Stimulated activated CD4-positive, alpha-beta T cell treated with anti-CD3 and anti-CD28 coated beads, Interleukin-12 subunit alpha, Interleukin-12 subunit beta, amount 100 ng/mL, for 4 hours (primary cell): ENCODE measurements at regions not wholly inside any gene's neighbourhood (a gene's known extent, or its start where the extent isn't known, plus 50 kb on each side); places are given as distances from the start of the nearest gene placed in this dataset.

Experiments
- DNase-seq: peaks from one replicate; pipeline ENCODE4 v3.0.0-alpha.2; 2020

DNA sequence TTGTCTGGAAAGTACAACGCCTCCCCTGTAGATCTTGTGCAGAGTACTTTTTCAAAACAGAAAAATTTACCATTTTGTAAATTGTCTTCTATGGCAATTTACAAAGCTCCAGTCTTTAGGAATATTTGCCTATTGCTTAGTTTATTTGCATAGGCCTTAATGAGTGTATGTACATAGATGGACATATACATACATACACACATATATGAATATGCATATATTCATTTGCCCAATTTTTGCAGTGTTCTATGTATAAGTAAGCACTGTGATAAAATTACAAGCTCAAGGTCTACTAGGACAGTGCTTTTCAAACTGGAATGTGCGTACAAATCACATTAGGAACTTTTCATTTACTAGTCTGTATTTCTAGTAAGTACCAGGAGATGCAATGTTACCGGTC lies 301.3 kb upstream of the SMARCA2 start:
- DNase-seq = no peak

DNA sequence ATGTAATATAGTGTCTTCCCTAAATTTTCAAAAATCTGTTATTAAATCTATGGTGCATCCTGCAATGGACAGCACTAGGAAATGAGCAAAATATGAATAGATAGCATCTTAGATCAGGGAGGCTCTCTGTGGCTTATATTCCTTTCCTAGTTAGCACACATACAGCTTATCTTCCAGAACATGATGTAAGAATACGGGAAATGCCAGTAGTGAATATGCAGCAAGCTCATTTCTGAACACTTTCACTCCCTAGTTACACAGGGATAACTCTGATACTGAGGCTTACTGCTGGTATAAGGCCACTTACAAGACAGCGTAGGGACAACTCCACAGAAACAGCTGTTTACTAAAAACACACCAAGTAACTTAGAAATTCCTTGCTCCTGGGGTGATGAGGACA lies 297.3 kb upstream of the SMARCA2 start:
- DNase-seq = no peak

DNA sequence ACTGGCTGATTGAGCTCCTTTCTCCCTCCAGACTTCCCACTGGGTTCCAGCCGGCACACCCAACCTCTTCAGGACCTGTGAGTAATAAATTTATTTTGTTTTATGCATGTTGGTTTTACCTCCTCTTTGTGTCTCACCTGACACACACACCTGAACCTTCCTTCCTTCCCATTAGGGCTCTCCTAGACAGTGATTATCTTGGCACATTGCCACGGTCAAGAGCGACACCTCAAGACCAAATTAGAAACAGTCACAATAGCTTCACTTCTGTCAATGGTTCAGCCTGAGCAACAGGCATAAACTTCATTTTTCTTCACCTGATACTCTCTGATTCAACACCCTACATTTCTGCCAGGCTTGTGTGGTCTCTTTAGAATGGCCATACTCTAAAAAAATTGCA lies 296.3 kb upstream of the SMARCA2 start:
- no peak for DNase-seq

DNA sequence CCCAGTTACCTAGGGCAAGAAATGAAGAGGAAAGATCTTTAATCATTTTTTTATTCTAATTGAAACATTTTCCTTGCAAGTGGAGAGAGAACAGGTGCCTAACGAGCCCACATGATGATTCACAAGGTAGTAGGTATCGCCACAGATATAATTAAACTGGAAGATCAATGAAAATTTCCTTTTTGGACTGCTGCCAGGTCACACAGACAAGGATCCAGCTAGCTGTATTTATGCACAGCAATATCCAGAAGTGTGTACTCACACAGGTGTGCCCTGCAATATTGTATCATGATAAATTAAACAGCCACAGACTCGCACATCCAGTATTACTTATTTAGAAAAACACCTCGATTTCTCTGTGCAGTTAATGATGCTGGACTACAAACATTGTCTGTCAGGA lies 294.0 kb upstream of the SMARCA2 start:
- DNase-seq = no peak

DNA sequence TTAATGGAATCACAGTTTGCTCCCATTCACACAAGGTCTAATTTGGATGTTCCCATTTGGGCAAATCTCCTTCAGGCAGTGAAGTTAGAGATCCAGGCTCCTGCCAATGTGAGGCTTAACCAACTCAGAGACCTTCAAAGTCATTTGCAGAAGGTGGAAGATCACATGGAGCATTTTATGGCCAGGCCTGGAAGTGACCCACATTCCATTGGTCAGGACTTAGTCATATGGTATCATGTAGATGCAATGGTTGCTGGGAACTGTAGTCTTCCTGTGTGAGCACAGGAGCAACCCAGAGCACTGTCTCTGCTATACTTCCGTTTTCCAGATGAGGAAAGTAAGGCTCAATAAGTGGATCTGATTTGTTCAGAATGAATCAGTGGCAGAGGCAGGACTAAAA lies 292.7 kb upstream of the SMARCA2 start:
- DNase-seq = no peak

DNA sequence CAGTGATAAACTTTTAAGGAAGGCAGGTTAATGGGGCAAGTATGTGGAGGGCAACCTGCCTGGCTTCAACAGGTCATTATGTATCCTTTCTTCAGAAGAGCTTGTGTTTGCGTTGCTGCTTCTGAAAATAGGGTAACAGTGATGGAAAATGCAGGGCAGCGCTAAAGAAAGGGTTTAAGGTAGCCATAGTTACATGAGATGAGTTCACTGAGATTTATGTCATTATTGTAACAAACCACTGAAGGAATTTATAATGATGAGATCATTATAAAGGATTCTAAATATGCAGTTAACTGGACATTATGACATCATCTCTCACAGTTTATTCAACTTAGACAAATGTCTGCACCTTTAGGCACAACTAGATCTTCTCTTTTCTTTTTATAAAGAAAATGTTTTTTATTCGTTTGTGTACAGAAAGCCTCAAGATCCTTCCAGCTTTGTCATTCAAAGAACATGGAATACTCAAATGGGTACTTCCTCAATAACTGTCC lies 291.6 kb upstream of the SMARCA2 start:
- no peak for DNase-seq

DNA sequence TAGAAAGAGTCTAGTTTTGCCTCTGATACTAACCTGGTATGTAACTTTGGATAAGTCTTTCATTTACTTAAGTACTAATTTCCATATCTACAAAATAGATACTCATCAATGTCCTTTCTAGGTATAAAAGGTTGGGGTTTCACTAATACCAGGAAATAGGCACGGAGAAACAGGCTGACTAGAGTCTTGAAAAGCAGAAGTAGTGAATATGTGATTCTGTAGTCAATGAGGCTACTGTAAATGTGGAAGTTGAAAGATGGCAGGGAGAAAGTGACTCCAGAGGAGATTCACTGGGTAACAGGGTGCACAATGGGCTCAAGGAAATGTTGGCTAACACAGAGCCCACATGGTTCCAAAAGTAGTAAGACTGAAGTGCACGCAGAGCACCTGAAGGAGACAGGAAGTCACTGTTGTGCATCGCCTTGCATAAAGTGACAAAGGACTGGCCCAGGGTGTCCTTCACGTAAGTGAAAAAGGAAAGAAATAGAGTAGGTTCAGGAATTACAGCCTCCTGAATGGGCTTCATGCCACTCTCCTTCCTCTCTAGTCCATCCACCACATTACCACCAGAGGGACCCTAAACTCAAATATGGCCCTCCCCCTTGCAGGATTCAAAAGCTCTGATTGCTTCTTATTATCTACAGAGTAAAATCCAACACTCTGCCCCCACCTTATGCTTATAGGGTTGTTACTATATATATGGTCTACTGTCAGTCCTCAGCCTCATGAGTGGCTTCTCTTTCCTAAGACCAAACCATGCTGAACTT lies 288.0 kb upstream of the SMARCA2 start:
- DNase-seq = no peak

DNA sequence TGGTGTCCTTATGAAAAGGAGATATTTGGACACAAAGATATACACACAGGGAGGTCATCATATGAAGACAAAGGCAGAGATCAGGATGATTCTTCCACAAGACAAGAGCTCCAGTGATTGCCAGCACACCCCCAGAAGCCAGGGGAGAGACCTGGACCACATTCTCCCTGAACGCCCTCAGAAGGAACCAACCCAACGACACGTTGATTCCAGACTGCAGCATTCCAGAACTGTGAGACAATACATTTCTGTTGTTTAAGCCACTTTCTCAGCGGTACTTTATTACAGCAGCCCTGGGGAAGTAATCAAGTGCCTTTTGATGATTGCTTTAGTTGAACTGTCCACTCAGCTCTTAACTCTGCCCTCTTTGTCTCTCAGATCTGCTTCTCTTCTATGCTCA lies 285.5 kb upstream of the SMARCA2 start:
- no peak for DNase-seq

DNA sequence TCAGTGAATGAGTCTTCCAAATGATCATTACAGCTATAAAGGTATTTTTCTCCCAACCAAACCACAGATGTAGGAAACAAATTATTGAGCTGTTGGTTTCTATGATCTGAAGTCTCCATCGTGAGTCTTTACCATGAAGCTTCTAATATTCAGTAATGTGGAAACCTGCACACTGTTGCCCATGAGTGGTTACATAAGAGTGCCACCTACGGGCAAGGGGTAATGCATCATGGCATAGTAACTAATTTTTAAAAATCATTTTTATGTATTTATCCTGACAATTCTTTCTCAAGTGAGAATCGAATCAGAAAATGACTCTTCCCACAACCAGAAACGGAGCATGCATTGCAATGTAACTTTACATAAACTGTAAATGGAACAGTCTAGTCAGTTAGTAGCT lies 282.5 kb upstream of the SMARCA2 start:
- DNase-seq = no peak

DNA sequence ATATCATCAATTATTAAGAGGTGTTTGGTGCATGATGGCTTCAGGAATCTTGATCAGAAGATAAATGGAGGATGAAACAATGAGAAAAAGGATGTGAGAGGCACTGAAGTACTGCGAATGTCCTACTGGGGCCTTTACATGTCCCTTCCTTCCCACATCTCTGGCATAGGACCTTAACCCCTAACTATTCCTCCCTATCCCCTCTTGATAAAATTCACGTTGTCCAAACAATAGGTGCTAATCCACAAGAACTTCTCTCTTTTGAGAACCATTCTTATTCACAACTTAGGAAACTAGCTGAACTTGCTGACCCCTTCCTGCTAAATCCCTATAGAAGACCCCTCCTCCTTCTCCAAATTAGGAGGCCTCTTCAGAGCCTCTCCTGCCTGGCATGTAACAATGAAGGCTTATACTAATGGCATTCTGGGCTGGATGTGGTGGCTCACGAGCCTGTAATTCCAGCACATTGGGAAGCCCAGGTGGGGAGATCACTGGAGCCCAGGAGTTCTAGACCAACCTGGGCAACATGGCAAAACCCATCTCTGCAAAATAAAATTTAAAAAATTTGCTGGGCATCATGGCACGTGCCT lies 276.5 kb upstream of the SMARCA2 start:
- DNase-seq = no peak

DNA sequence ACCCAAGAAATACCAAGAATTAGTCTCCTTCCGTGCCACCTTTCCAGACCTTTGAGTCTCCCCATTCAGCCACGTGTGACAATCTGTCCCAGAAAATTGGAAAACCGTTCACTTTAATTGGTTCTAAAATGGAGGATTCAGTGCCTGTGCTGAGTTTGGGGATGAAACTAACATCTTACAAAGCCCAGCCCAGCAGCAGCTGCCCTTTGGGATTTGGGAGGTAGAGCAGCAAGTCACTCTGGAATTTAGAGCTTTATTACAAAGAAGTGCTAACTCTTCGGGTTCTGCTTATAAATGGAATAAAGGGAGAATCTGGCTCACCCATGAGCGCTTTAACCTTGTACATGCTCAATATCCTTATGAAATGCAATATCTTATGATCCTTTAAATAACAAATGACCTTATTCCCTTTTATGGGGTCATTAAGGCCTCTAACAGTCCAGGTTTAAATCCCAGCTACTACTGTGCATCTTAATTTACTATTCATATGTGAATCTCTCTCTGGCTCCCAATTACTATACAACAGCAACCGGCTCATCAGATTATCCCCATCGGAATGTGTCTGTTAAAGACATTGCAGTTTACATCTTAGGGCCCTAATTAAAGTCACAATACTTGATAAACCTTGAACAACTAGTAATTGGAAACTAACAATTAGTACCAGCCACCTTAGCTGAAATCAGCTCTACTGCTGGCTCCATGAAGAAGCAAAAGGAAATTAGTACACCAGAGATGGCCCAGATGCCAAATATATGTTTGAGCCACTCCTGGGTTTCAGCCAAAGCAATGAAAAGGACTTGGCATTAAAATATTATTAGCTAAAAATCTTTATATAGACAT lies 271.8 kb upstream of the SMARCA2 start:
- no peak for DNase-seq

DNA sequence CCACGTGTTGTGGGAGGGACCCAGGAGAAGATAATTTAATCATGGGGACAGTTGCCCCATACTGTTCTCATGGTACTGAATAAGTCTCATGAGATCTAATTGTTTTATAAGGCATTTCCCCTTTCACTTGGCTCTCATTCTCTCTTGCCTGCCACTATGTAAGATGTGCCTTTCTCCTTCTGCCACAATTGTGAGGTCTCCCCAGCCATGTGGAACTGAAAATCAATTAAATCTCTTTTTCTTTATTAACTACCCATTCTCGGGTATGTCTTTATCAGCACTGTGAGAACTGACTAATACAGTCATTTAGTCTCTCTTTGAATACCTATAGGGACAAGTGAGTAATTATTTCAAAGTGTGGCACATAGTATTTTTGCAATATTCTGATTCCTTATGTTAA lies 269.2 kb upstream of the SMARCA2 start:
- DNase-seq = no peak

DNA sequence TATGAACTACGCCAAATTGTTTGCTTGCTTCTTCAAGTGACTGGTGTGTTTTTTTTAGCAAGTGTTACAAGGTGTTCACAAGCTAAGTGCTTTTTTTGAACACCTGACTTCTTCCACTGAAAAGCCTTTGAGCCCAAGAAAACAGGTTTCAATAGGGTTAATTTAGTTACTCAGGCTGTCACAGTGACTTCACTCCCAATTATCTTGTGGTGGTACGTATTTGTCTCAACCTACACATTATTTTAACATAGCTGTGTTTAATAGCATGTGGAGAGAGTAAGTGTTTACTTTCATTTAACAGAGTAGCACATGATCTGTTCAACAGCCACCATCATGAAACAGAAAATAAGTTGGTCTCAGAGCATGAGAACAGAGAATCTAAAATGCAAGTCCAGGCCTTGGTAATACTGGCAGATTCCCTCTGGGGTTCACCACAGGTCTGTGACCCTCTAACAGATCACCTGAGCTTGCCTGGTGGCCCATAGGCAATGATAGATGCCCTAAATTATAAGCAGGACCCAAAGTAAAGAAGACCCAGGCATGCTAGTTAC lies 267.7 kb upstream of the SMARCA2 start:
- no peak for DNase-seq

DNA sequence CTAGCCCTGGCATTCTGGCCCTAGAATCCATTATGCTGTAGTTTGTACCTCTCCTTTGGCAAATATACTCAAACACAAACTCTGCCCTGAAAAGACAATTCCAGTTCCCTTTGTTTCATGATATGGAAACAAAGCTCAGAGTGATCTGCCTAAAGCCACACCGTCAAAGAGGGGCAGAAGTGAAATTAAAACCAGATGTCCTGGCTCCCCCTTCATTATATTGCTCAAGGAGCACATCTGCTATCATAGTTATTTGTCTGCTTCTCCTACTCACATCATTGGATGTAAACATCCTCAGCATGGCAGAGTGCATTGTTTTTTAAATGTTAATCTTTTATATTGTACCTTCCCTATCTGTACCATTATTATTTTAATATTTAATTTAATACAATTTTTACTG lies 266.7 kb upstream of the SMARCA2 start:
- DNase-seq = no peak

DNA sequence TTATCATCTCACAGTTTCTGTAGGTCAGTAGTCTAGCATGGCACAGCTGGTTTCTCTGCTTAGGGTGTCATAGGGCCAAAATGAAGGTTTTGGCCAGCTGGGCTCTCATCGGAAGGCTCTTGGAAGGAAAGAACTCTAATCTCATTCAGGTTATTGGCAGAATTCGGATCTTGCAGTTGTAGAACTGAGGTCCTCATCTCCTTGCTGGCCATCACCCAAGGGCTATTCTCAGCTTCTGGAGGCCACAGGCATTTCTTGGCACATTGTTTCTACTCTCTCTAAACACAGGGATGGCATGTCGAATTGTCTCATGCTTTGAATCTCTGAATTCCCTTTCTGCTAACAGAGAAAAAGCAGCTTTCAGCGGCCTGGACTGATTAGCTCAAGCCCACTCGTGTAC lies 258.0 kb upstream of the SMARCA2 start:
- DNase-seq = no peak

DNA sequence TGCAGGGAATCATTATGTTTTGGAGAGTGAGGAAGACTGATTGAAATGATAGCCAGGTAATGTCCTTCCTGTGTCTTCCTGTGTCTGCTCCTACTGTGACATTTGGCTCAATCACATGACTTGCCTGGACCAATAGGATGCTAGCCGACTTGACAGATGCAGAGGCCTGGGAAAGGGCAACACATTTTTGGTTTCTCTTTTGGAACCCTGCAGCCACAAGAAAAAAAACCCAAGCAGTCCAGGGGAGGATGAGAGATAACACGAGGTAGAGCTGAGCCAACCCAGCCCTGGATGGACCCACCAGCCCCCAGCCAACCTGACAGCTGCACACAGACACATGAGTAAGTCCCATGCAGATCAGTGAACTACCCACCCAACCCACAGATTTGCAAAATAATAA lies 256.1 kb upstream of the SMARCA2 start:
- DNase-seq = no peak

DNA sequence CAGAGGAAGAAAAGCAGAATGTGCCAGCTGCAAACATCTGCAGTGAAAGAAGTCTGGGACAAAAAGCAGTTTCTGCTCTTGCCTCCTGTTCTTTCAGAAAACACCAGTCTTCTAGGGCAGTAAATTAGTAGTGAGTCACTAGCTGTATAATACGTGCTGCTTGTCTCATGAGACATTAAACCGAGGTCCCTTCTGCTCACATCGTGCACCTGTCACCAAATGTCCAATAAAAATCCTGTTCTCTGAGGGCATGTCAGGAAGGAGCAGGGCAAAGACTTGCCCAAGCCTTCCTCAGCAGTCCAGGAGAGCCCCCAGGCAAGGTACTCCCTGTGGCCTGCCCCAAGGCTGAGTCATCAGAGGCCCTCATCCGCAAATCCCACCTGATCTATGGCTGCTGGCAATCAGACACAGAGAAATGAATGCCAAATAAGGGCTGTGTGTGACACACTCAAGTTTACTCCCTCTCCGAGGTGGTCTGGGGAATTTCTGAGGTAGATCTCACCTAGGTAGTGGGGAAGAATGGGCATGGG lies 255.3 kb upstream of the SMARCA2 start:
- no peak for DNase-seq

DNA sequence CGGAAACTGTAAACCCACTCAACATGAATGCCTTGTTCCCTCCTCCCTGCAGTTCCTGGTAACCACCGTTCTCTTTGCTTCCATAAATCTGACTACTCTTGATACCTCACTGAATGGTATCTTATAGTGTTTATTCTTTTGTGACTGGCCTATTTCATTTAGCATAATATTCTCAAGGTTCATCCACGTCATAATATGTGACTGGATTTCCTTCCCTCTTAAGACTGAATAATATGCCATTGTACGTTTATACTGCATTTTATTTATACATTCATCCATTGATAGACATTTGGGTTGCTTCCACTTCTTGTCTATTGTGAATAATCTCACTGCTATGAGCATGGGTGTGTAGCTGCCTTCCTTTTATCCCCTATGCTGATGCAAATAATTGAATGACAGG lies 253.3 kb upstream of the SMARCA2 start:
- no peak for DNase-seq

DNA sequence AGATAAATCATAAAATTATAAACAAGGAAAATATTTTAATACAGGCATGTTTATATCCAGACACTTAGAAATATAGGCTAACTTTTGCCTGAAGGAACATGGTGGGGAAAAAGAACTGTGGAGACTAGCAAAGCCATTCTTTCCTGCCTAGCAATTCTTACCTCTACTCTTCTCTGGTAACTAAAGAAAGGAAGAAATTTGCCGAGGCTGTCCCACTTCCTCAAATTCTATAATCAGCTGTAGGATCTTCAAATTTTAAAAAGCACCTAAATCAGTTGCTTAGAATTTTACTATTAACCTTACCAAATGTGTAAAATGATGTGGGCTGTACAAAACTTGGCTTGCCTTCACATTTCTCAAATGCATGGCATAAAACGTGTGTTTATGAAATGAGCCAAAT lies 249.1 kb upstream of the SMARCA2 start:
- no peak for DNase-seq

DNA sequence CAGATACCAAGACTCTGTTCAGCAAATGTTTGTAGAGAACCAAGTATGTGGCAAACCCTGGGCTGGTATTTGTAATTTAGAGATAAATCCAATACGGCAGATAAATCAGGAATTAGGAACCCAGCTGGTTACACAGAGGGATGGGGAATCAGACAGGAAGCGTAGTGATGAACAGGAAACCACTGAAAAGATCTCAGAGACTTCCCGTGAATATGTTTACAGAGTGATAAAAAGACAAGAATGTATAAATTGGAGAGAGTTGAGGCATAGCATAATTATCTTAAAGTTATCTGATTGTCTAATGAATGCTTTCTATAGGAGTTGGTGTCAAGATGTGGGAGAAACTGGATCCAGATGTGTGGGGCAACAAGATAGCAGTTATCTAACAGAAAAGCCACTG lies 246.6 kb upstream of the SMARCA2 start:
- DNase-seq = no peak

DNA sequence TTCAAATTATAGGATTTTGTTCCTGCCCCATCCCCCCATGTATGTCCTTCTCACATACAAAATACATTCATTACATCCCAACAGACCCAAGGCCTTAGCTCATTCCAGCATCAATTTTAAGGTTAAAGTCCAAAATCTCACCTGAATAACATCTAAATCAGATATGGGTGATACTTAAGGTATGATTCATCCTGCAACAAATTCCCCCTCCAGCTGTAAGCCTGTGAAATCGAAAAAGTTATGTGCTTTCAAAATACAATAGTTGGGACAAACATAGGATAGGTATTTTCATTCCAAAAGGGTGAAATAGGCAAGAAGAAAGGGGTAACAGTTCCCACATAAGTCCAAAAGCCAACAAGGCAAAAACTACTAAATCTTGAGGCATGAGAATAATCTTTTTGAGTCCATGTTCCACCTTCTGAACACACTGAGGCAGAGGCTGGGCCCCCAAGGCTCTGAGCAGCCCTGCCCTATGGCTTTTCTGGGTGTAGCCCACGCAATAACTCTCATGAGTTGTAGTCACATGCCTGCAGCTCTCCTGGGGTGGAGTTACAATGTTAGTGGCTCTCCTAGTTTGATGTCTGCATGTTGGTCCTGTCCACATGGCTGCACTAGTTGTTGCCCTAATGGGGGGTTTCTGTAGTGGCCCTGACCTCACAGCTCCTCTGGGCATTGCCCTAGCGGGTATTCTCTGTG lies 243.9 kb upstream of the SMARCA2 start:
- no peak for DNase-seq

DNA sequence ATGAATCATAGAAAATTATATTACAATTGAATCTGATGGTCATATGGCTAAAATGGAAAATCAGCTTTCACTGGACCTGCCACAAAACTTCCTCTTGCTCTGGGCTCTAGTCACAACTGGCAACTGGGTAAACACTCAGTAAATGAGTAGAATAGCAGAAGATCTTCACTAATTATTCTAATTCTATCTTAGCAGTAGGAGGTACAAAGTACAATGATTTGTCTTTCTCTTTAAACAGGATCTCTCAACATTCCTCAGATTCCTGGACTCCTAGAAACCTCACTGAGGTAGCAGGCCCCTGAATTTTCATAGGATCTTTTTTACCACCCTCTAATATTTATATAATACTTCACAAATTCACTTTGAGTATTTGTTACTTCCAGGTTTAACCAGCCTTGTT lies 239.9 kb upstream of the SMARCA2 start:
- DNase-seq = no peak

DNA sequence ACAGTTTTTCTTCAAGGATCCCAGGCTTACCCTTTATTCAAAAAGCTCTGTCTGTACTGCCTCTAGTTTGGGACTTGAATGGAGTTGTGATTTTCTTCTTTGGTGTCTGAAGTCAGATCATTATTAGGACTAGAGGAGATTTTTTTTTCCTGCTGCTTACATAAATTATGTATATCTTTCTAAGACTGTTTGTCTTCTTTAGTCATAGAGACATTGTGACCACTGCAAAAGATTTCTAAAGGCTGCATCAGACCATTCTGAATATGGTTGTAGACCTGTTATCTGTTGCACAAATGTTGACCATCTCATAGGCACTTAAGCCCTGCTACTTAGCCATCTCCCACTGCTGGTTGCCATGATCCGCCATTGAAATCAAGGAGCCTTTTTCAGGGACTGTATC lies 238.5 kb upstream of the SMARCA2 start:
- DNase-seq = no peak
